Frontal cortex (tissue), 3 donors: ENCODE measurements at regions not wholly inside any gene's neighbourhood (a gene's known extent, or its start where the extent isn't known, plus 50 kb on each side); places are given as distances from the start of the nearest gene placed in this dataset.
"Not testable (repeated sequence)": the region's sequence is repeated elsewhere in the genome, so short reads cannot be mapped to it uniquely, and the experiment has no call there.

ENCODE experiments used
- DNase-seq, 2 donors: peaks; one replicate each; pipeline ENCODE4 v3.0.0; 2012; ENCODE audit warnings: low spot score in 2 of 2
- FAIRE-seq: peaks from 2 replicates; lab custom pipeline; 2012; peaks lifted over from hg19 to GRCh38; lab: Jason Lieb, UNC
- donor health status: control.
- donor health status: control.
- donor health status: control.

- DNase-seq, result no peak
- no peak for FAIRE-seq
Observed at GRCh38 chr10:61031341-61031740, 87.4 kb upstream of the RHOBTB1 start.

GRCh38 chr10:61029411-61029810 is 85.4 kb upstream of the RHOBTB1 start:
- DNase-seq (no peak), FAIRE-seq (no peak)

GRCh38 chr10:61028861-61029361 is 84.9 kb upstream of the RHOBTB1 start:
- no peak for FAIRE-seq

GRCh38 chr10:61024856-61025201 is 80.8 kb upstream of the RHOBTB1 start:
- FAIRE-seq, result no peak
- no peak for DNase-seq

More at GRCh38 chr10:61028861-61029361, 84.9 kb upstream of the RHOBTB1 start:
- DNase-seq, result no peak

GRCh38 chr10:61024151-61024855 is 80.3 kb upstream of the RHOBTB1 start:
- DNase-seq (no peak), FAIRE-seq (peak; percentile 13)

- DNase-seq, result no peak
- no peak for FAIRE-seq
Observed at GRCh38 chr10:61023053-61023452, 79.1 kb upstream of the RHOBTB1 start.

GRCh38 chr10:61021926-61022325 is 77.9 kb upstream of the RHOBTB1 start:
- no peak for DNase-seq

GRCh38 chr10:61020420-61021158 is 76.6 kb upstream of the RHOBTB1 start:
- no peak for DNase-seq
- FAIRE-seq, result no peak

More at GRCh38 chr10:61021926-61022325, 77.9 kb upstream of the RHOBTB1 start:
- peak; percentile 79 for FAIRE-seq

GRCh38 chr10:61018146-61018545 is 74.2 kb upstream of the RHOBTB1 start:
- FAIRE-seq (peak; percentile 77), DNase-seq (no peak)

GRCh38 chr10:61016630-61017029 is 72.6 kb upstream of the RHOBTB1 start:
- FAIRE-seq, result no peak

GRCh38 chr10:61016007-61016406 is 72.0 kb upstream of the RHOBTB1 start:
- no peak for DNase-seq
- FAIRE-seq, result no peak

More at GRCh38 chr10:61016630-61017029, 72.6 kb upstream of the RHOBTB1 start:
- no peak for DNase-seq

- FAIRE-seq, result no peak
- no peak for DNase-seq
Observed at GRCh38 chr10:61010863-61011262, 66.9 kb upstream of the RHOBTB1 start.

GRCh38 chr10:61003069-61003468 is 59.1 kb upstream of the RHOBTB1 start:
- not testable (repeated sequence) for DNase-seq, FAIRE-seq

GRCh38 chr10:61001731-61002122 is 57.7 kb upstream of the RHOBTB1 start:
- FAIRE-seq (no peak), DNase-seq (no peak)

GRCh38 chr10:61000769-61001730 is 57.1 kb upstream of the RHOBTB1 start:
- no peak for FAIRE-seq
- DNase-seq, result peak; percentile 60 to 66

GRCh38 chr10:60998932-60999331 is 54.9 kb upstream of the RHOBTB1 start:
- FAIRE-seq (no peak), DNase-seq (no peak)

- FAIRE-seq (no peak), DNase-seq (no peak)
Observed at GRCh38 chr10:60994128-60994527, 50.1 kb upstream of the RHOBTB1 start.
